Mucosa of descending colon (tissue), 3 donors: ENCODE measurements at regions not wholly inside any gene's neighbourhood (a gene's known extent, or its start where the extent isn't known, plus 50 kb on each side); places are given as distances from the start of the nearest gene placed in this dataset.

Source experiments
- ATAC-seq: fragments of 200-7000 bp; cut with Tn5 transposase; one replicate; pipeline ENCODE4 v1.9.1; 2020; ENCODE audit warnings: mild to moderate bottlenecking, moderate library complexity
- DNase-seq, 3 donors: peaks; one replicate each; pipeline ENCODE4 v3.0.0-alpha.2; 2020
- H3K36me3 ChIP-seq: fragments of 200-600 bp; one replicate; pipeline ENCODE4 v1.8.0; 2021; ENCODE audit warnings: low read depth, mild to moderate bottlenecking
- H3K4me1 ChIP-seq: fragments of 200-600 bp; one replicate; pipeline ENCODE4 v1.8.0; 2021; ENCODE audit warnings: low read depth, mild to moderate bottlenecking
- H3K4me3 ChIP-seq: fragments of 200-600 bp; one replicate; pipeline ENCODE4 v1.8.0; 2021; ENCODE audit warnings: mild to moderate bottlenecking
- H3K9me3 ChIP-seq: fragments of 200-600 bp; one replicate; pipeline ENCODE4 v1.8.0; 2021; ENCODE audit warnings: mild to moderate bottlenecking
- intact Hi-C, 2 donors: fragments of 100-400 bp; cut with DNase I in 1 of 2; cut with micrococcal nuclease in 1 of 2; formaldehyde crosslinking; loops; one replicate each; pipeline versions ENCODE4 v1.11.0 to v1.11.1; 2022; cut with DNase I, micrococcal nuclease
- TF ChIP-seq, protein P1 (sequence below): fragments of 200-600 bp; IDR thresholded peaks from one replicate; pipeline ENCODE4 v1.8.0; 2022; ENCODE audit warnings: antibody characterized with exemption, mild to moderate bottlenecking
- donor health status: DM: no; HTN: no; CAD: no; lungs with moderate emphysema.
- donor health status: DM: no; HTN: no; CAD: no.
- donor health status: DM: no; HTN: yes; CAD: no.

DNA sequence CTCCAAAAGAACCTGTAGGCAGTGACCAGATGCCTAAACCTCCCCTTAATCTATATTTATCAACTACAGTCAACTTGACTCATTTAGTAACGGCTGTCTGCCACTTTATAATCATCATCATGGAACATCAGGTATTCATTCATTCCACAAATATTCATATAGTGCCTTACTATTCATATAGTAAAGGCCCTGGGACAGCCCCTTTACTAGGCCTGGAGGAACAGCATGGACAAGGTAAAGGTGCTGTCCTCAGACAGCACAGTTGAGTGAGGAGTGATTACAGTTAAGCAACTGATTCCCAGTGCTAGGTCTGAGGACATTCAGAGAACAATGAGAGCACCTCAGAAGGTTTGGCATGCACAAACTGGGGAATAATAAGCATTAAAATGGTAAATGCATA lies 346.5 kb upstream of the RORA start:
- intact Hi-C loops = no loop called here
- ATAC-seq = no peak
- no peak overlapping the region for H3K4me3 ChIP-seq
- no peaks in the 10 kb centered on the region for H3K9me3 ChIP-seq
- DNase-seq = no peak
- TF ChIP-seq, protein P1, sequence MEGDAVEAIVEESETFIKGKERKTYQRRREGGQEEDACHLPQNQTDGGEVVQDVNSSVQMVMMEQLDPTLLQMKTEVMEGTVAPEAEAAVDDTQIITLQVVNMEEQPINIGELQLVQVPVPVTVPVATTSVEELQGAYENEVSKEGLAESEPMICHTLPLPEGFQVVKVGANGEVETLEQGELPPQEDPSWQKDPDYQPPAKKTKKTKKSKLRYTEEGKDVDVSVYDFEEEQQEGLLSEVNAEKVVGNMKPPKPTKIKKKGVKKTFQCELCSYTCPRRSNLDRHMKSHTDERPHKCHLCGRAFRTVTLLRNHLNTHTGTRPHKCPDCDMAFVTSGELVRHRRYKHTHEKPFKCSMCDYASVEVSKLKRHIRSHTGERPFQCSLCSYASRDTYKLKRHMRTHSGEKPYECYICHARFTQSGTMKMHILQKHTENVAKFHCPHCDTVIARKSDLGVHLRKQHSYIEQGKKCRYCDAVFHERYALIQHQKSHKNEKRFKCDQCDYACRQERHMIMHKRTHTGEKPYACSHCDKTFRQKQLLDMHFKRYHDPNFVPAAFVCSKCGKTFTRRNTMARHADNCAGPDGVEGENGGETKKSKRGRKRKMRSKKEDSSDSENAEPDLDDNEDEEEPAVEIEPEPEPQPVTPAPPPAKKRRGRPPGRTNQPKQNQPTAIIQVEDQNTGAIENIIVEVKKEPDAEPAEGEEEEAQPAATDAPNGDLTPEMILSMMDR = no peak
- no peaks in the 10 kb centered on the region for H3K4me1 ChIP-seq
- no peaks in the 10 kb centered on the region for H3K36me3 ChIP-seq

DNA sequence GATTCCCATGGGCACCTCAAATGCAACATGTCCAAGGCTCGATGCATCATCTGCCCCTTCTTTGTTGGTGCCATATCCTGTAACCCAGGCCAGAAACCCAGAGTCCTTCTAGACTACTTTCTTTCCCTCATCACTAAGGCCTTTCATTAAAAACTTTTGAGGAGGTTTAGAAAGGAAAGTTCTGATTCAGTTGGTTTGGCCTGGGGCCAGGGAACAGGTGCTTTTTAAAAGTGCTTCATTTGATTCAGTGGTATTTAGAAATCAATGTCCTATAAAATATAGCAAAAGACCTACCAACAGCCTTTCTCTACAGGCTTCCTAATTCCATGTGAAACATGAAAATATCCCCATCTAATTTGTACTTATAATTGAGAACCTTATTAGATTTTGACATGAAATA lies 341.9 kb upstream of the RORA start:
- Histone ChIP-seq H3K36me3 (no peaks in the 10 kb centered on the region), H3K4me1 (no peaks in the 10 kb centered on the region), H3K9me3 (no peaks in the 10 kb centered on the region), H3K4me3 (no peak overlapping the region)
- TF ChIP-seq, protein P1 = no peak
- ATAC-seq = no peak
- intact Hi-C loops = no loop called here
- DNase-seq = no peak

DNA sequence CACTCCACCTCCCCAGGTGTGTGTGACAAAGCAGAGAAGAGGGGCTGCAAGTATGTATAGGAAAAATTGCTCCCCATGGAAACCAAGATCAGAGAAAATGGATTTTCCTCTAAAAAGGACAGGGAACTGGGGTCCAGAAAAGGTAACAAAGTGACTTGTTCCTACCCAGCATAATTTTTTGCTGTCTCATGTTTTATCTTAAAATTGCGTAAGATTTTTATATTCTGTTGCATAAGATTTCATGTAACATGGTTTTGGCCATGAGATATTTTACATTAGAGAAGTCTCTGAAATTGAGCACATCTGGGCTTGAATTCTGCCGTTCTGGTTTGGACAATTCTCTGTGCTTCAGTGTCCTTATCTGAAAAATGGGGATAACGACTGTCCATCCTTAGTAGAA lies 335.7 kb upstream of the RORA start:
- DNase-seq (no peak), ATAC-seq (no peak)
- no peak overlapping the region for H3K4me3 ChIP-seq
- intact Hi-C loops = no loop called here
- TF ChIP-seq, protein P1 = no peak
- H3K9me3 ChIP-seq = no peaks in the 10 kb centered on the region
- H3K4me1 ChIP-seq = no peaks in the 10 kb centered on the region
- H3K36me3 ChIP-seq = no peaks in the 10 kb centered on the region

DNA sequence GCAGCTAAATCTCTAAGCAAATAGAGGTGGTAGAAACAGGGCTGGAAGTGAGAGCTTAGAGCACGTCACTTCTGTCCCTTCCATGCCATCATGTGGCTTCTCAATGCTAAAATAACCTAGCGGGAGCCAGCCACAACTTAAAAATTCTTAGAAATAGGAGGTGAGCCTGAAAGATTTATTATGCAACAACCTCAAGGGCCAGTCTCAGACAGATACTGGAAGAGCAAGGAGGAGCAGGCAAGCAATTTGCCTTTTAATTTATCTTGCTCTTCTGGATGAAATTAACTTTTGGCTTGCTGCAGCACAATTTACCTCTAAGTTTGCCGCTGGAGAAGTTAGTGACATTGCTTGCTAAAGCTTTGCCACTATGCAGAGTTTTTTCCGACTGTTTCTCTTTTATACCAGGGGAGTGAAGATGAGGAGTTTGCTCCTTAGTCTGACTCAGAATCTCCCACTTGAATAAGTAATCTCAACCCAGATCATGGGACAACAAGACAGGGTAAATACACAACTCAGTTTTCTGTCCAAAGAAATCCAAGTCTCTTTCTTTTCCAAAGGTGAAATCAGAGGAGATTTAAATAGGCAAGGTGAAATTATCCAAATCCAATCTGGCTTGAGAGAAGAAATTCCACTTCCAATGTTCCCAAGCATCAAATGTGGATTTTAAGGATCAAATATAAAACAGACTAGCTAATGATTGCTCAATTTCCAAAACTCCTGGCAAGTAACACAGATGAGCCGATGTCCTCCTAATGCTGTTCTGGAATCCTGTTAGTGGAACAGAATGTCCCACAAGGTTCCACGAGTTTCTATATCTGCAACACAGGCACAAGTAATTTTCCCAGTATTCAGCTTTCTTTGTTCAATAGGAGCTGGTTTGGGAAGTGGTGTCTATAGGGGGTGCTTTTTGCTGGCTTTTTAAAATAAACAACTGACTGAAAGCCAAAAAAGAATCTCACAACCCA lies 329.4 kb upstream of the RORA start:
- DNase-seq = no peak
- Histone ChIP-seq H3K4me3 (no peak overlapping the region), H3K4me1 (no peaks in the 10 kb centered on the region), H3K36me3 (no peaks in the 10 kb centered on the region), H3K9me3 (no peaks in the 10 kb centered on the region)
- intact Hi-C loops = no loop called here
- TF ChIP-seq, protein P1 = no peak
- no peak for ATAC-seq

DNA sequence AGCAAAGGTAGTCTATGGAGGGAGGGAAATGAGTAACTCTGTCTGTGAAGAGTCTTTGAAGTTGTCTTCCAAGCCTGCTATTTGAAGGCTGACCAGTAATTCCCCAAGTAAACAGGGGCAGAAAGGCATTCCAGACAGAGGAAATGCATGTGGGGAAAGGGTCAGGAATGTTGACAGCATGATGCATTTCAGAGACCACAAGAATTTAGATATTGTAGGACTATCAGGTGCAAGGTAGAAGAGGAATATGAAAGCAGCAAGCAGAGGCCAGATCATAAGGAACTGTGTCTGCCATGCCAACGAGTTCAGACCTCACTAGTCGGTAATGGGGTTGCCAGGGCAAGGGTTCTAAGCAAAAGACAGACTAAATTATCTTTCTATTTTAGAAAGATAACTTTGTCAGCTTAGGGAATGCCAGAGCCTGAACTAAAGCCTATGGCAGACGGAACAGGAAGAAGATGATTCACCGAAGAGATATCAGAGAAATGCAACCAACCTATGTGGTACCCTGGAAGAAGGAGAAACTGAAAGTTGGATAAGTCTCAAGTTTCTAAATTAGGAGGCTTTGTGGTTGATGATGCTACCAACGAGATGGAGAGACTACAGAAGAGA lies 327.0 kb upstream of the RORA start:
- Histone ChIP-seq H3K36me3 (no peaks in the 10 kb centered on the region), H3K4me1 (no peaks in the 10 kb centered on the region), H3K9me3 (no peaks in the 10 kb centered on the region), H3K4me3 (no peak overlapping the region)
- intact Hi-C loops = no loop called here
- DNase-seq = no peak
- TF ChIP-seq, protein P1 = no peak
- ATAC-seq = no peak
